Lower lobe of right lung (tissue), 2 donors: ENCODE measurements at regions not wholly inside any gene's neighbourhood (a gene's known extent, or its start where the extent isn't known, plus 50 kb on each side); places are given as distances from the start of the nearest gene placed in this dataset.
"Not testable (repeated sequence)": the region's sequence is repeated elsewhere in the genome, so short reads cannot be mapped to it uniquely, and the experiment has no call there.

Source experiments
- ATAC-seq, 2 donors: fragments of 200-7000 bp; cut with Tn5 transposase; one replicate each; pipeline ENCODE4 v1.9.1; 2020 to 2022; ENCODE audit warnings: mild to moderate bottlenecking in 2 of 2, moderate library complexity in 2 of 2
- DNase-seq: peaks from one replicate; pipeline ENCODE4 v3.0.0-alpha.2; 2020
- H3K27ac ChIP-seq: fragments of 200-600 bp; one replicate; pipeline ENCODE4 v1.8.0; 2022
- H3K27me3 ChIP-seq: fragments of 200-600 bp; one replicate; pipeline ENCODE4 v1.8.0; 2022; ENCODE audit warnings: low read depth
- H3K36me3 ChIP-seq: fragments of 200-600 bp; one replicate; pipeline ENCODE4 v1.8.0; 2022; ENCODE audit warnings: mild to moderate bottlenecking
- H3K4me1 ChIP-seq: fragments of 200-600 bp; one replicate; pipeline ENCODE4 v1.8.0; 2022
- H3K4me3 ChIP-seq: fragments of 200-600 bp; one replicate; pipeline ENCODE4 v1.8.0; 2022; ENCODE audit warnings: mild to moderate bottlenecking
- H3K9me3 ChIP-seq: fragments of 200-600 bp; one replicate; pipeline ENCODE4 v1.8.0; 2022
- CTCF ChIP-seq: fragments of 200-600 bp; IDR thresholded peaks from one replicate; pipeline ENCODE4 v1.8.0; 2022; ENCODE audit warnings: antibody characterized with exemption, mild to moderate bottlenecking
- intact Hi-C: fragments of 100-400 bp; cut with DNase I; formaldehyde crosslinking; loops from one replicate; pipeline ENCODE4 v1.11.0; 2022
- donor health status: DM: no; HTN: yes; CAD: no; lungs with severe emphysema.

- ATAC-seq: no peak
- intact Hi-C loops: no loop called here
- Histone ChIP-seq H3K27me3 (no peaks in the 10 kb centered on the region), H3K4me1 (no peaks in the 10 kb centered on the region), H3K27ac (no peak overlapping the region), H3K4me3 (no peak overlapping the region), H3K9me3 (no peaks in the 10 kb centered on the region), H3K36me3 (no peaks in the 10 kb centered on the region)
- no peak for DNase-seq
- TF ChIP-seq CTCF: no peak
Observed at GRCh38 chr7:116407165-116407564, 92.4 kb upstream of the CAV2 start.

GRCh38 chr7:116408166-116408565 lies 91.4 kb upstream of the CAV2 start:
- no peak for TF ChIP-seq CTCF
- Histone ChIP-seq H3K4me1 (no peaks in the 10 kb centered on the region), H3K27me3 (no peaks in the 10 kb centered on the region), H3K36me3 (no peaks in the 10 kb centered on the region), H3K9me3 (no peaks in the 10 kb centered on the region), H3K27ac (no peak overlapping the region), H3K4me3 (no peak overlapping the region)
- ATAC-seq: no peak
- no peak for DNase-seq
- intact Hi-C loops: no loop called here

- H3K27me3 ChIP-seq, ATAC-seq, H3K4me1 ChIP-seq, H3K9me3 ChIP-seq, intact Hi-C loops, H3K27ac ChIP-seq, DNase-seq, H3K4me3 ChIP-seq, H3K36me3 ChIP-seq: not testable (repeated sequence)
Observed at GRCh38 chr7:116408831-116409453, 90.6 kb upstream of the CAV2 start.

GRCh38 chr7:116410694-116411093 lies 88.8 kb upstream of the CAV2 start:
- H3K27me3 ChIP-seq, H3K9me3 ChIP-seq, H3K4me1 ChIP-seq, intact Hi-C loops, H3K27ac ChIP-seq, DNase-seq, ATAC-seq, H3K4me3 ChIP-seq, H3K36me3 ChIP-seq: not testable (repeated sequence)

GRCh38 chr7:116417593-116418345 lies 81.8 kb upstream of the CAV2 start:
- TF ChIP-seq CTCF: no peak
- no peaks in the 10 kb centered on the region for H3K36me3 ChIP-seq
- ATAC-seq (no peak), DNase-seq (no peak)
- H3K9me3 ChIP-seq: no peaks in the 10 kb centered on the region
- H3K4me1 ChIP-seq: no peaks in the 10 kb centered on the region
- H3K27me3 ChIP-seq: no peaks in the 10 kb centered on the region
- no peak overlapping the region for H3K27ac ChIP-seq
- H3K4me3 ChIP-seq: no peak overlapping the region
- intact Hi-C loops: no loop called here

GRCh38 chr7:116418524-116418923 lies 81.0 kb upstream of the CAV2 start:
- H3K4me1 ChIP-seq: no peaks in the 10 kb centered on the region
- ATAC-seq: no peak
- no peaks in the 10 kb centered on the region for H3K36me3 ChIP-seq
- no peaks in the 10 kb centered on the region for H3K27me3 ChIP-seq
- DNase-seq: no peak
- H3K9me3 ChIP-seq: no peaks in the 10 kb centered on the region
- no peak for TF ChIP-seq CTCF
- H3K4me3 ChIP-seq: no peak overlapping the region
- intact Hi-C loops: no loop called here
- no peak overlapping the region for H3K27ac ChIP-seq
